ENCODE measurements at regions not wholly inside any gene's neighbourhood (a gene's known extent, or its start where the extent isn't known, plus 50 kb on each side); places are given as distances from the start of the nearest gene placed in this dataset.

DNA sequence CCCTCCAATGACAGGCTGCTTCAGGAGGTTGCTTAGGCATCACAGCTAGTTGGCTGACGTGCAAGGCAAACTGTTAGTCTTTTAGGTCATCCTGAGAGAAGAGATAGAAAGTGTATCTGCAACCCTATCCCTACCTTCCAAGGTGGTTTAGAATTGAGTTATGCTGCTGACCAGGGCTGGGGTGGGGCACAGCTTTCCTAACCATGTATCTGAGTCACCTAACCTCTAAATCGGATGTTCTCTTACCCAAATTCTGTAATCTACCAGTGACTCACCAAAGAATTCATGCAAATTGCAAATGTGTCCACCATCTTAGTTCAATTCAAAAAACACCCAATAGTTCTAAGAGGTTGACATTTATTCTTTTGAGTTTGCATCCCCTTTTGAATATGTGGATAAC is 107.2 kb upstream of the DYNLRB2 start:
- no peak overlapping the region for H3K4me3 ChIP-seq (ENCODE audit: low read length)
- CTCF ChIA-PET: no interaction called here

GRCh38 chr16:80427795-80428194 is 113.0 kb upstream of the DYNLRB2 start:
- intact Hi-C loops (cut with DNase I, micrococcal nuclease): no loop called here
- no peak overlapping the region for H3K27ac Mint-ChIP-seq
- H3K4me3 ChIP-seq (ENCODE audit: low read length): no peak overlapping the region
- no peak overlapping the region for H3K4me3 Mint-ChIP-seq
- H3K27me3 ChIP-seq (ENCODE audit: control insufficient read depth in 1 of 2, insufficient read depth in 2 of 2, low read length in 2 of 2): peaks cover 4 to 9% of the 10 kb centered on the region in 2 experiments
- DNase-seq: no peak
- H3K9me3 Mint-ChIP-seq: no peaks in the 10 kb centered on the region
- ChIA-PET POLR2A (no interaction called here), CTCF (no interaction called here)
- H3K9me3 ChIP-seq (ENCODE audit: control insufficient read depth in 1 of 2, insufficient read depth in 1 of 2, low read length in 2 of 2): no peaks in the 10 kb centered on the region
- no peak for ATAC-seq (ENCODE audit: poor library complexity)
- no peaks in the 10 kb centered on the region for H3K36me3 ChIP-seq (ENCODE audit: insufficient read depth, low read length)
- H3K27ac ChIP-seq (ENCODE audit: low read depth in 1 of 2, low read length in 2 of 2): no peak overlapping the region
- H3K36me3 Mint-ChIP-seq (ENCODE audit: low read depth): no peaks in the 10 kb centered on the region
- no peaks in the 10 kb centered on the region for H3K4me1 ChIP-seq (ENCODE audit: insufficient read depth, low read length)
- no peak for TF ChIP-seq CTCF (IDR thresholded peaks at IDR 0.05)
- H3K4me1 Mint-ChIP-seq (ENCODE audit: low read depth): no peaks in the 10 kb centered on the region
- peaks cover 57% of the 10 kb centered on the region for H3K27me3 Mint-ChIP-seq

More for the DNA sequence above, 107.2 kb upstream of the DYNLRB2 start:
- H3K9me3 Mint-ChIP-seq: peaks cover 3% of the 10 kb centered on the region
- H3K4me1 Mint-ChIP-seq (ENCODE audit: low read depth): no peaks in the 10 kb centered on the region
- POLR2A ChIA-PET: no interaction called here
- DNase-seq (no peak), ATAC-seq (ENCODE audit: poor library complexity) (no peak)
- H3K4me1 ChIP-seq (ENCODE audit: insufficient read depth, low read length): no peaks in the 10 kb centered on the region
- no peak overlapping the region for H3K4me3 Mint-ChIP-seq
- H3K27me3 ChIP-seq (ENCODE audit: control insufficient read depth in 1 of 2, insufficient read depth in 2 of 2, low read length in 2 of 2): peaks cover 0 to 5% of the 10 kb centered on the region in 2 experiments
- H3K36me3 Mint-ChIP-seq (ENCODE audit: low read depth): no peaks in the 10 kb centered on the region
- peaks cover 42% of the 10 kb centered on the region for H3K27me3 Mint-ChIP-seq
- H3K27ac Mint-ChIP-seq: no peak overlapping the region
- H3K9me3 ChIP-seq (ENCODE audit: control insufficient read depth in 1 of 2, insufficient read depth in 1 of 2, low read length in 2 of 2): no peaks in the 10 kb centered on the region
- intact Hi-C loops (cut with DNase I, micrococcal nuclease): no loop called here
- no peak for TF ChIP-seq CTCF (IDR thresholded peaks at IDR 0.05)
- H3K36me3 ChIP-seq (ENCODE audit: insufficient read depth, low read length): no peaks in the 10 kb centered on the region
- no peak overlapping the region for H3K27ac ChIP-seq (ENCODE audit: low read depth in 1 of 2, low read length in 2 of 2)

- Mint-ChIP-seq H3K27me3 (peaks cover 70% of the 10 kb centered on the region), H3K36me3 (ENCODE audit: low read depth) (no peaks in the 10 kb centered on the region), H3K9me3 (no peaks in the 10 kb centered on the region), H3K4me3 (no peak overlapping the region), H3K27ac (no peak overlapping the region), H3K4me1 (ENCODE audit: low read depth) (no peaks in the 10 kb centered on the region)
- H3K27me3 ChIP-seq (ENCODE audit: control insufficient read depth in 1 of 2, insufficient read depth in 2 of 2, low read length in 2 of 2): peaks cover 0 to 3% of the 10 kb centered on the region in 2 experiments
- no peak overlapping the region for H3K27ac ChIP-seq (ENCODE audit: low read depth in 1 of 2, low read length in 2 of 2)
- no peaks in the 10 kb centered on the region for H3K9me3 ChIP-seq (ENCODE audit: control insufficient read depth in 1 of 2, insufficient read depth in 1 of 2, low read length in 2 of 2)
- no peaks in the 10 kb centered on the region for H3K4me1 ChIP-seq (ENCODE audit: insufficient read depth, low read length)
- no peak overlapping the region for H3K4me3 ChIP-seq (ENCODE audit: low read length)
- ChIA-PET POLR2A (no interaction called here), CTCF (no interaction called here)
- no peak for TF ChIP-seq CTCF (IDR thresholded peaks at IDR 0.05)
- no peaks in the 10 kb centered on the region for H3K36me3 ChIP-seq (ENCODE audit: insufficient read depth, low read length)
- DNase-seq (no peak), ATAC-seq (ENCODE audit: poor library complexity) (no peak)
- intact Hi-C loops (cut with DNase I, micrococcal nuclease): no loop called here
These were observed 122.1 kb upstream of the DYNLRB2 start for GRCh38 chr16:80418517-80419355.

All from CD4-positive, alpha-beta T cell (primary cell).